Fibroblast of skin of left biceps (primary cell): ENCODE measurements at regions not wholly inside any gene's neighbourhood (a gene's known extent, or its start where the extent isn't known, plus 50 kb on each side); places are given as distances from the start of the nearest gene placed in this dataset.

Experiments used
- DNase-seq, 2 experiments: peaks; one replicate each; pipeline ENCODE4 v3.0.0-alpha.2; 2013; ENCODE audit warnings: low read depth in 2 of 2

DNA sequence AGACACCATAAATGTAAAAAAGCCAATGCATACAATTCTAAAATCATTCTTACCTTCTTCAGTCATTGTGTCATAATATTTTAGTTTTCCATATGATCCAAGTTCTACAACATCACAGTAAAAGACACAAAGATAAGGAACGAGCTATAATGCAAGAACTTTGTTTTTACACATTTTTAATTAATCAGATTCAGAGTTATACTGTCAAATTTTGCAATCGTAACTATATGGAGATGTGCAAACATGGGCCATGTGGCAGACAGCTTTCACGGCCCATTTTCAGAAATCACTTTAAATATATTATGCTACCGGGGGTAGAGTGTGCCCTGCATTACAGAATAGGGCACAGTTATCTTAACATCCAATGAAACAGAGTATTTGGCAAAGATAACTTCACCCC lies 188.4 kb downstream of the ACER2 start:
- no peak for DNase-seq

- DNase-seq: no peak
Observed at GRCh38 chr9:19595003-19595402, 186.2 kb downstream of the ACER2 start.

DNA sequence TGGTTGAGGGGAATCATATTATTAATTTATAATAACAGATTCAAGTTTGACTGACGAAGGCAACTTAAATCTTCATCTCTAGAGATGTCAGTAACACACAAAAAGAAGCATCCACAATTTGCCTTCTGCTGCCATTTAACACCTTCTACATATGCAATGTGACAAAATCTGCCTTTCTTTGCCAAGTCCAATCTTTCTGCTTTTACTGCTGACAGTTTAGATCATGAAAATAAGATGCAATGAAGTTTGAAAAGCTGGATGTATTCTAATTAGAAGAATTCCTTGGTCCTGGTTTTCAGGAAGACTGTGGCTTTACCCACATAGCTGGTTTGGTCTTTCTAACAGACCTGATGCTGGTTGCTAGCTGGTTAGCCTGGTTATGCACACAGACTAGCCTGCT lies 178.9 kb downstream of the ACER2 start:
- no peak for DNase-seq

GRCh38 chr9:19583890-19584289 lies 175.1 kb downstream of the ACER2 start:
- DNase-seq: no peak

- DNase-seq: no peak
Observed at GRCh38 chr9:19577411-19577810, 168.6 kb downstream of the ACER2 start.

GRCh38 chr9:19568946-19569345 lies 160.1 kb downstream of the ACER2 start:
- DNase-seq: no peak

GRCh38 chr9:19564396-19565061 lies 155.7 kb downstream of the ACER2 start:
- no peak for DNase-seq

DNA sequence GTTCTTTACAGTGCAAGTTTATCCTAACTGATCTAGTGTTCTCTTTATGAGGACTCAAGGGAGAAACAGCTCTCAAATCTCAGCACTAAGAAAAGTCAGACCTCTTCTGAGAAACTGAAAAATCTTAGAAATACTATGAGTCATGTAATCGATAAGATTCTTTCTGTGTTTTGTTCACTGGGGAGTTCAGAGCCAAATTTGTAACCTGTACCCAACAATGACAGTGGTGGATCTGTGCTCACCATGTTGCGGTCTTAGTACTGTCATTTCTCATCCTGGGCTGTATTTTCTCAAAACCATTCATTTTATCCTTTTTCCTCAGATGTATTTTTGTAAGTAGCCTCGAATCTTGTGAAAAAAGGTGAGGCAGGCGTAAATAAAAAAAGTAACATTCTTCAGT lies 146.4 kb downstream of the ACER2 start:
- DNase-seq: no peak

DNA sequence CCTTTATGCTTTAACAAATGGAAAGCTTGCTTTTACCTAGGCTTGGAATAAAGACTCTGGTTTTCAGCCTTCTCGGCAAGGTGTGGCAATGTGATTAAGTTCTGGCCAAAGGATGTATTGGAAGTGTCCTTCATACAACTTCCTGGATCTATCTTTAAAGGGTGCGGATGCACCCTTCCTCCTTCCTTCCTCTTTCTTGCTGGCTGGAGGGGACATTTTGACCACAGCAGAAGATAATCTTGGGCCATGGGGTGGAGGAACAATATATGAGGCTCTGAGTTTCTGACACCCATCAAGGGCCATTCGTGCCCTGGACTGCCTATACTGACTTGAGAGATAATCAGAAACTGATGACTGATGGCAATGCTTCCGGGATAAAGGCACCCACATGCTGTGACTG lies 145.7 kb downstream of the ACER2 start:
- DNase-seq: no peak

DNA sequence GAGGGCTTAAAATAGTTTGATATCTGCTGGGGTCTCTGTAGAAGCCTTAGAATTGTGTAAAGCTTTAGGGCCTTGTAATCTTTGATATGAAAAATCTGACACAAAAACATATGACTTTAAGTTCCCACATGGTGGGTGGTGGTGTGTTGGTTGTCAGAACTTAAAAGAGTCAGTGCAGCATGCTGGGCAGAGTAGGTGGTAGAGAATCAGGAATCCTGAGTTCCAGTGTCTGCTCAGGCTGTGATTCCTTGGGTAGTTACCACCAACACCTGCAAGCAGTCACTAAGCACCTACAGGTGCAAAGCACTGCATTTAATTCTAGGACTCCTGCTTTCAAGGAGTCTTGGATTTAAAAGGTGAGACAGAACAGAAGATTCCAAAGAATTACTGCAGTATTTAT lies 144.6 kb downstream of the ACER2 start:
- no peak for DNase-seq

GRCh38 chr9:19552282-19553105 lies 143.7 kb downstream of the ACER2 start:
- no peak for DNase-seq

DNA sequence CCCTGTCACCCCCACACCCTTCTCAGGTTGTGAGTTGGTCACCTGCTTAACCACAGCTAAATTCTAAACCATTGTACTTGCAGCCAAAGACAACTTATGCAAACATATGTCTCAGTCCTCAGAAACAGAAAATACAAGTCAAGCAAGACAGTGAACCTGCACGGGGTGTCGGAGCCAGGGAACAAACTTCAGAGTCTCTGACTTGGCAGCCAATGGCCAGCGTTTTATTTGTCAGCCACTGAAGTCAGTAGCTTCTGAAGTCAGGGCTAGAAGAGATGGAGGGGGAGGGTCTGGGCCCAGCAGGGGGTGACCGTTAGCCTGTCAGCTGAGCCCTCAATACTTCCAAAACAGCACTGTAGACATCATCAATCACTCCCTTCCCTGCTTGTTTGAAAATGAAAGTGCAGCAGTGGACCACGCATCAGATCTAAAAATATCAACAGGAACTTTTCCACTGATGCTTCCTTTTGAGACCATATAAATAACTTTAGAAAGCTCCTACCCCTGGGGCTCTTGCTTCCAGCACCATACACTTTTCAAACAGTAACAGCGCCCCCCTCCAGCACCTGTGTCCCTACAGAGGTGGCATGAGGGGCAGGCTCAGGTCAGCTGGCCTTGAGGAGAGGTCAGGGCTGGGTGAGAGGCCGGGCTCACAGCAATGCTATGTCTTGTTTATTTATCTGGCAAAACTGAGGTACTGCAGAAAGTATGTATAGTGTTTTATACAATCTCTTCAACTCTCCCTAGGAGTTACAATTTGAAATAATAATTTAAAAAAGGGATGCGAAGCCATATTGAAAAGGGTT lies 142.5 kb downstream of the ACER2 start:
- no peak for DNase-seq

GRCh38 chr9:19550009-19550408 lies 141.2 kb downstream of the ACER2 start:
- DNase-seq: no peak

DNA sequence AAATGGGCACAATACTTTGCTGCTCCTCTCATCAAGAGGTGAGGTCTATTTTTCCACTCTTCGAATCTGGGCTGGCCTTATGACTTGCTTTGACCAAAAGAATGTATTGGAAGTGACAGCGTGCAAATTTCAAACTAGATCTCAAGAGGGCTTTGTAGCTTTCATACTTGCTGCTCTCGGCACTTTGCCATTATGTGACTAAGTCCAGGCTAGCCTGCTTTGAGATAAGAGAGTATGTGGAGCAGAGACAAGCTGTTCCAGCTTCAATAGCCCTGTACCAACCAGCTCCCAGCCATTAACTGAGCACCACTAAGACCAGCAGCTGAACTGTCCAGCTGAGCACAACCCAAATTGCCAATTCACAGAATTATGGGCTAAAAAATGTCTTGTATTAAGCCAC lies 124.6 kb downstream of the ACER2 start:
- no peak for DNase-seq

- DNase-seq: no peak
Observed at GRCh38 chr9:19527663-19528062, 118.9 kb downstream of the ACER2 start.

GRCh38 chr9:19522558-19522957 lies 113.7 kb downstream of the ACER2 start:
- DNase-seq: no peak

DNA sequence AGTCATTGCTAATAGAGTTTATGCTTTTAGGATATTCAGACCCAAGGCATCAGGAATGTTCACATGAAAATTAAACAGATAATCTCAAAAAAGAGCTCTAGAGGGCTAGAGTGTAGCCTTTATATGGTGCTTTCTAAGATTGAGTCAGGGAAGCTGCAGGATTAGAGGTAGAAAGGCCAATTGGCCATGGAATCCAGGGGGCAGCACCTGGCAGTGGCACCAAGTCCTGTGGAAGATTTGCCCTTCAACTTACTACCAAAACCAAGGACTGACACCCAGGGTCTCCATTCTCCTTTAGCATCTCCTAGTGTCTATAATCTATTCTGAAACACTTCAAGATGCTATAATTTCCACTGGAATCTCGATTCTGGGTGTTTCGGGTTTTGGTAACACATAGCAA lies 112.4 kb downstream of the ACER2 start:
- DNase-seq: no peak

DNA sequence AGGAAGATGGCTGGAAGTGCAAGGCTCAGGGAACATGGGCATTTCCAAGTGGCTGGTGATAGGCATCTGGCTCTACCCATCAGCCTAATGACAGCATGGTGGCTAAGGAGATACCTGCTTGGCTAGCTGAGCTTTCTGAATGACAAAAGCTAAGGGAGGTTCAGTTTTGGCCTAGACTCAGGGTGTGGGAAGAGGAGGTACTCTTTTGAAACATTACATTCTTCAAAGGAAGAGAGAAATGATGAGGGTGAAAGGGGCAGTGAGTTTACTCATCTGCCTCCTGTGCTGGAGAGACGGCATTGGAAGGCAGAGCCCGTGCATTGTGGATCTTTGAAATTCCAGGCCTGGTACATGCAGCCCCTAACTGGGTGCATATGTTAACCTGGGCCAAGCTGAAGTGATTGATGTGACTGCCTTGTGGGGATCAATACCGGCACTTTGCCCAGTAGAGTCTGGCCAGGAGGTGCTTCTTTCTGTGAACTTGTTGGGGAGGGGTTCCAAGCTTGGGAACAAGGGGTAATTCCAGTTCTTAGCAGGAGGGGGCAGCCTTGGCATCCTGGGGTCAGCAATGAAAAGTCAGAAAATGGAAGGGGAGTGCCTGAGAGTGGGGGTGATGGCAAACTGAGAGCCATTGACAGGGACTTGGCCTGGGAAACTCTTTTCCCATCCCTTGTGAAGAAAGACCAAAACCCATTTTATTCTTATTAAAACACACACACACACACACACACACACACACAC lies 108.6 kb downstream of the ACER2 start:
- DNase-seq: no peak

DNA sequence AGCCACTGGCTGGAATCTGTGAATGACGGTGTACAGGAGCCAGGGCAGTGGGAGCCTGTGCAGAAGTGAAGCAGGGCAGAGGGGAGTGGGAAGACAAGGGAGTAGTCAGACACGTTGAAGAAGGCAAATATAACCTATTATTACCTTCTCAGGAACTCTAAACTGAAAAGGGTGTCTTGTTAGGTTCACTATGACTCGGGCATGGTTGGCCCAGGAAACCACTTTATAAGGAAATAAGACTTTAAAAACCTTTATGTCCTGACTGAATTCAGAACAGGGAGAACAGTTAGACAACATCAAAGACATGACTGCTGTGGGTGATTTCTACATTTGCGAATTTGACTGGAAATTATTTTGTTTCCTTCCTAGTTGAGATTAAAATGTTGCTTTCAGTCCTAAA lies 107.5 kb downstream of the ACER2 start:
- no peak for DNase-seq

DNA sequence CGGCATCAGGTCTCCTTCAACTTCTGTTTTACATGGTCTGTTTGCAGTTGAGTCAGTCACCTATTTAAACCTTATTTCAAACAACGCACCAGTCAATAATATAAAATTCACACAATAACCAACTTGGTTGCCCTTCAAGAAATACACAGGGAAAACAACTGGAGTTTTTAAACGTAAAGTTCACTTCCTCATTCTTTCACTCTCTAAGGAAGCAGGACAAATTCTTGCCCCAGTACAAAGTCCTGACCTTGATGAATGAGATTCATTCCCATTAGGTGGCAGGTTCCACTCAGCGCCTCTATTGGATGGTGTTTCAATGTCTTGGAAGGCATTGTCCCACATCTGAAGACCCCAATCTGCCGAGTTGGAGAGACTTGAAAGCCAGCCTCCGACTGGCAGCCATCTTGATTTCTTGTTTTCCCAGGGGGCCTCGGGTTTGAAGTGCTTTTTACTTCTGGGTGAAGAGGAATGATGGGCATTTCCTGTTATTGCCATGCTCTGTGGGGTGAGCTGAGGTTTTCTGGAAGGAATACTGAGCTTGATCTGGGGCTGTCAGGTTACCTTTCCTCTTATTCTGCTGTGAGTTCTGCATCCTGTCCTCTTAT lies 105.0 kb downstream of the ACER2 start:
- DNase-seq: no peak

- no peak for DNase-seq
Observed at GRCh38 chr9:19512103-19512832, 103.5 kb downstream of the ACER2 start.
